ENCODE measurements at regions not wholly inside any gene's neighbourhood (a gene's known extent, or its start where the extent isn't known, plus 50 kb on each side); places are given as distances from the start of the nearest gene placed in this dataset.

DNA sequence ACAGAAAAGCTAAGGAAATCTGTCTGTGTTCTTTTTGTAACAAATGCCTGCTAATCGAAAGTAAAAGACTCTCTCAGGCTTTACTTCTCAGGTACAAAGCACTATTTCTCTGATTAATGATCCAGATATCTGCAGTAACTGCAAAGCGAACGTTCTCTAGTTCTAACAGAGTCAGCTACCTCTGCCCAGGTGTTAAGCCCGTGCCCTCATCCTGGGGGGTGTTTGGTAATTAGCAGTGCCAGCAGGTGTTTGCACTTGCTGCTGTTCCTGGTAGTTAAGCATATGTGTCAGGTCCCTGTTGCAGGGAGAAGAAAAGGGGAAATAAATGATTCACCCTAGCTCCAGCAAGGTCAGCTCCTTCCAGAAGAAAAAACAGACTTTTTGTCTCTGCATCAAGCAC, 58.8 kb upstream of the CRIM1 start:
- no peak for TF ChIP-seq ZSCAN23 (tag by site-specific recombination; IDR thresholded peaks at IDR 0.05)
- no peak for TF ChIP-seq ZNF777 (tag by site-specific recombination; IDR thresholded peaks at IDR 0.05; ENCODE audit: borderline replicate concordance)
- TF ChIP-seq GLIS1 (tag by site-specific recombination; IDR thresholded peaks at IDR 0.05): no peak
- TF ChIP-seq, protein P1, sequence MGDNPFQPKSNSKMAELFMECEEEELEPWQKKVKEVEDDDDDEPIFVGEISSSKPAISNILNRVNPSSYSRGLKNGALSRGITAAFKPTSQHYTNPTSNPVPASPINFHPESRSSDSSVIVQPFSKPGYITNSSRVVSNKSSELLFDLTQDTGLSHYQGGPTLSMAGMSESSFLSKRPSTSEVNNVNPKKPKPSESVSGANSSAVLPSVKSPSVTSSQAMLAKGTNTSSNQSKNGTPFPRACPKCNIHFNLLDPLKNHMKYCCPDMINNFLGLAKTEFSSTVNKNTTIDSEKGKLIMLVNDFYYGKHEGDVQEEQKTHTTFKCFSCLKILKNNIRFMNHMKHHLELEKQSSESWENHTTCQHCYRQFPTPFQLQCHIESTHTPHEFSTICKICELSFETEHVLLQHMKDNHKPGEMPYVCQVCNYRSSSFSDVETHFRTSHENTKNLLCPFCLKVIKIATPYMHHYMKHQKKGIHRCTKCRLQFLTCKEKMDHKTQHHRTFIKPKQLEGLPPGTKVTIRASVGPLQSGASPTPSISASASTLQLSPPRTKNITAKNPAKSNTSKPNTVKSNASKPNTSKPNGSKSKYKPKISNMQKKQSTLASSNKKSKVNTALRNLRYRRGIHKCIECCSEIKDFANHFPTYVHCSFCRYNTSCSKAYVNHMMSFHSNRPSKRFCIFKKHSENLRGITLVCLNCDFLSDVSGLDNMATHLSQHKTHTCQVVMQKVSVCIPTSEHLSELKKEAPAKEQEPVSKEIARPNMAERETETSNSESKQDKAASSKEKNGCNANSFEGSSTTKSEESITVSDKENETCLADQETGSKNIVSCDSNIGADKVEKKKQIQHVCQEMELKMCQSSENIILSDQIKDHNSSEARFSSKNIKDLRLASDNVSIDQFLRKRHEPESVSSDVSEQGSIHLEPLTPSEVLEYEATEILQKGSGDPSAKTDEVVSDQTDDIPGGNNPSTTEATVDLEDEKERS (tag by site-specific recombination; IDR thresholded peaks at IDR 0.05): no peak
- TF ChIP-seq ZSCAN30 (tag by site-specific recombination; IDR thresholded peaks at IDR 0.05): no peak
- TF ChIP-seq MZF1 (tag by site-specific recombination; IDR thresholded peaks at IDR 0.05; ENCODE audit: borderline replicate concordance): no peak
- TF ChIP-seq ZNF112 (tag by site-specific recombination; IDR thresholded peaks at IDR 0.05): no peak
- H3K27ac ChIP-seq (ENCODE audit: extremely low read depth, low read depth, low read length): no peak overlapping the region
- H3K4me1 ChIP-seq (ENCODE audit: control insufficient read depth, insufficient read depth, low read length): no peaks in the 10 kb centered on the region
- ChIA-PET POLR2A (no interaction called here), CTCF (no interaction called here)
- no peaks in the 10 kb centered on the region for H3K9me3 ChIP-seq (ENCODE audit: control insufficient read depth, insufficient read depth, low read depth, low read length)
- H3K36me3 ChIP-seq (ENCODE audit: control insufficient read depth in 2 of 2, insufficient read depth in 1 of 2, low read length in 2 of 2): no peaks in the 10 kb centered on the region
- no peak overlapping the region for H3K4me3 ChIP-seq (ENCODE audit: low read depth, low read length)

DNA sequence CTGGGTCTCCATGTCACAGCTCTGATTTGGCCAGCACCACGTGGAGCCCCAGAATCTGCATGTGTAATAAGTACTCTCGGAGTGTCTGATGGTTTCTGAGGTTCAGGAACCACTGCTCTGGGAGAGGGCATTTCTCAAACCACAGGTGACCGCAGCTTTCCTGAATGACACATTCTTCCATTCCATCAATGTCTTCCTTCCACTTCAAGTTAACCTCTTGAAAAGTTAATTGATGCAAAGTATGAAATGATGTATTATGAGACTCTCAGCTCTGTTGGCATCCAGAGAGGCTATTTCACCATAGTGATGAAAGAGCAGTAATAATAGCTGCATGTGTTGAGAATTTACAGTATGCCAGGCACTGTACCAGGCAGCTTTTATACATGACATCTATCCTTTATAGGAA, 61.3 kb upstream of the CRIM1 start:
- ChIA-PET CTCF (interaction anchor here (0.9 kb wide), 1 partner anchor 28 kb away, joined by 3 read pairs; no protein-coding TSS in a partner anchor), POLR2A (no interaction called here)
- H3K27ac ChIP-seq (ENCODE audit: extremely low read depth, low read depth, low read length): no peak overlapping the region
- H3K4me3 ChIP-seq (ENCODE audit: low read depth, low read length): no peak overlapping the region
- TF ChIP-seq, protein P2, sequence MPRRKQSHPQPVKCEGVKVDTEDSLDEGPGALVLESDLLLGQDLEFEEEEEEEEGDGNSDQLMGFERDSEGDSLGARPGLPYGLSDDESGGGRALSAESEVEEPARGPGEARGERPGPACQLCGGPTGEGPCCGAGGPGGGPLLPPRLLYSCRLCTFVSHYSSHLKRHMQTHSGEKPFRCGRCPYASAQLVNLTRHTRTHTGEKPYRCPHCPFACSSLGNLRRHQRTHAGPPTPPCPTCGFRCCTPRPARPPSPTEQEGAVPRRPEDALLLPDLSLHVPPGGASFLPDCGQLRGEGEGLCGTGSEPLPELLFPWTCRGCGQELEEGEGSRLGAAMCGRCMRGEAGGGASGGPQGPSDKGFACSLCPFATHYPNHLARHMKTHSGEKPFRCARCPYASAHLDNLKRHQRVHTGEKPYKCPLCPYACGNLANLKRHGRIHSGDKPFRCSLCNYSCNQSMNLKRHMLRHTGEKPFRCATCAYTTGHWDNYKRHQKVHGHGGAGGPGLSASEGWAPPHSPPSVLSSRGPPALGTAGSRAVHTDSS (tag by site-specific recombination; IDR thresholded peaks at IDR 0.05): no peak
- TF ChIP-seq ZNF121 (tag by site-specific recombination; IDR thresholded peaks at IDR 0.05) (no peak), ZBTB21 (tag by site-specific recombination; IDR thresholded peaks at IDR 0.05) (no peak), PRDM1 (tag by site-specific recombination; IDR thresholded peaks at IDR 0.05) (no peak), TRIM28 (IDR thresholded peaks at IDR 0.05; ENCODE audit: borderline replicate concordance, low read length) (no peak), ZSCAN30 (tag by site-specific recombination; IDR thresholded peaks at IDR 0.05) (no peak), ZNF155 (tag by site-specific recombination; IDR thresholded peaks at IDR 0.05) (no peak), GFI1B (tag by site-specific recombination; IDR thresholded peaks at IDR 0.05) (no peak), ZNF76 (tag by site-specific recombination; IDR thresholded peaks at IDR 0.05; ENCODE audit: borderline replicate concordance, low read depth) (no peak), YY2 (tag by site-specific recombination; IDR thresholded peaks at IDR 0.05) (no peak), ZNF426 (tag by site-specific recombination; IDR thresholded peaks at IDR 0.05) (no peak), ZNF23 (tag by site-specific recombination; IDR thresholded peaks at IDR 0.05; ENCODE audit: borderline replicate concordance) (no peak), ZSCAN16 (tag by site-specific recombination; IDR thresholded peaks at IDR 0.05) (no peak), ZNF140 (tag by site-specific recombination; IDR thresholded peaks at IDR 0.05) (no peak), ZNF585B (tag by site-specific recombination; IDR thresholded peaks at IDR 0.05) (no peak), ZNF174 (tag by site-specific recombination; IDR thresholded peaks at IDR 0.05) (no peak), ZIC2 (tag by site-specific recombination; IDR thresholded peaks at IDR 0.05) (no peak)
- TF ChIP-seq, protein P3, sequence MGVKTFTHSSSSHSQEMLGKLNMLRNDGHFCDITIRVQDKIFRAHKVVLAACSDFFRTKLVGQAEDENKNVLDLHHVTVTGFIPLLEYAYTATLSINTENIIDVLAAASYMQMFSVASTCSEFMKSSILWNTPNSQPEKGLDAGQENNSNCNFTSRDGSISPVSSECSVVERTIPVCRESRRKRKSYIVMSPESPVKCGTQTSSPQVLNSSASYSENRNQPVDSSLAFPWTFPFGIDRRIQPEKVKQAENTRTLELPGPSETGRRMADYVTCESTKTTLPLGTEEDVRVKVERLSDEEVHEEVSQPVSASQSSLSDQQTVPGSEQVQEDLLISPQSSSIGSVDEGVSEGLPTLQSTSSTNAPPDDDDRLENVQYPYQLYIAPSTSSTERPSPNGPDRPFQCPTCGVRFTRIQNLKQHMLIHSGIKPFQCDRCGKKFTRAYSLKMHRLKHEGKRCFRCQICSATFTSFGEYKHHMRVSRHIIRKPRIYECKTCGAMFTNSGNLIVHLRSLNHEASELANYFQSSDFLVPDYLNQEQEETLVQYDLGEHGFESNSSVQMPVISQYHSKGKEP (tag by site-specific recombination; IDR thresholded peaks at IDR 0.05): no peak
- TF ChIP-seq, protein P4, sequence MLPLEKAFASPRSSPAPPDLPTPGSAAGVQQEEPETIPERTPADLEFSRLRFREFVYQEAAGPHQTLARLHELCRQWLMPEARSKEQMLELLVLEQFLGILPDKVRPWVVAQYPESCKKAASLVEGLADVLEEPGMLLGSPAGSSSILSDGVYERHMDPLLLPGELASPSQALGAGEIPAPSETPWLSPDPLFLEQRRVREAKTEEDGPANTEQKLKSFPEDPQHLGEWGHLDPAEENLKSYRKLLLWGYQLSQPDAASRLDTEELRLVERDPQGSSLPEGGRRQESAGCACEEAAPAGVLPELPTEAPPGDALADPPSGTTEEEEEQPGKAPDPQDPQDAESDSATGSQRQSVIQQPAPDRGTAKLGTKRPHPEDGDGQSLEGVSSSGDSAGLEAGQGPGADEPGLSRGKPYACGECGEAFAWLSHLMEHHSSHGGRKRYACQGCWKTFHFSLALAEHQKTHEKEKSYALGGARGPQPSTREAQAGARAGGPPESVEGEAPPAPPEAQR (tag by site-specific recombination; IDR thresholded peaks at IDR 0.05): no peak
- H3K36me3 ChIP-seq (ENCODE audit: control insufficient read depth in 2 of 2, insufficient read depth in 1 of 2, low read length in 2 of 2): no peaks in the 10 kb centered on the region
- no peaks in the 10 kb centered on the region for H3K4me1 ChIP-seq (ENCODE audit: control insufficient read depth, insufficient read depth, low read length)
- no peaks in the 10 kb centered on the region for H3K9me3 ChIP-seq (ENCODE audit: control insufficient read depth, insufficient read depth, low read depth, low read length)

All from HEK293 (cell line).